ENCODE measurements at regions not wholly inside any gene's neighbourhood (a gene's known extent, or its start where the extent isn't known, plus 50 kb on each side); places are given as distances from the start of the nearest gene placed in this dataset.
"Not testable (repeated sequence)": the region's sequence is repeated elsewhere in the genome, so short reads cannot be mapped to it uniquely, and the experiment has no call there.

- DNase-seq: not testable (repeated sequence)
Observed at GRCh38 chr6:100223952-100224351, 229.9 kb upstream of the MCHR2 start.

- DNase-seq: no peak
Observed at GRCh38 chr6:100220543-100220942, 226.5 kb upstream of the MCHR2 start.

GRCh38 chr6:100217225-100218012, 223.4 kb upstream of the MCHR2 start:
- no peak for DNase-seq

DNA sequence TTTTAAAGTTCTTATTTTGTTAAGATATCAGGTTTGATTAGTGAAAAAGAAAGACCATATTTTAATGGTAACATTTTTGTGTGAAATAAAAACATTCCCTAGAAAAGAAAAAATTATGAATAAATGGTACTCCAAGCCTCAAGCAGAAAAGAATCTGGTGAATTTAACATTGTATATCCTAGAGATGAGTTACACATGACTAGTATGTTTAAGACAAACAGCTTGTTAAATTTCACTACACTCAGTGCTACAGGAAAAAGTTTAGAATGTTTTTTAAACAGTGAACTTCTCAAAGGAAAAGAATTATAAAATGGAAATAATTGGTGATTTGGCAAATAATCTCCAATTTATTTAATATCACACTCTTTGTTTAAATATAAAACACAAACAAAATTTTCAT, 222.7 kb upstream of the MCHR2 start:
- no peak for DNase-seq

DNA sequence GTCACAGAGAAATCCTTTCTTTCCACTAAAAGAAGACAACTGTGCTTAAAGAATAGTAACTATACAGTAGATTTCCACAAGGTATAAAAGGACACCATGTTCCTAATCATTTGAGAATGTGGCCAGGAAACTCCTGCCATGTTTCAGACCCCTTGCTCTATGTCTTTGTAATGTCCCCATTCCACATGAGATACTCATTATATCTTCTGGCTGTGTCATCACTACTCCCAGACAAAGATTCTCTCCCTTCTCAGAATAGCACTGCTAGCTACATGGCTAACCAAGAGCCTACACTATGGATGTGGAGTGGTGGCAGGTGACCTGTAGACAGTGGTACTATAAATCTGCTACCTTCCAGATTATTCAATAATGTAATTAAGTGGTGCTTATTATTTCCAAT, 218.1 kb upstream of the MCHR2 start:
- DNase-seq: no peak

DNA sequence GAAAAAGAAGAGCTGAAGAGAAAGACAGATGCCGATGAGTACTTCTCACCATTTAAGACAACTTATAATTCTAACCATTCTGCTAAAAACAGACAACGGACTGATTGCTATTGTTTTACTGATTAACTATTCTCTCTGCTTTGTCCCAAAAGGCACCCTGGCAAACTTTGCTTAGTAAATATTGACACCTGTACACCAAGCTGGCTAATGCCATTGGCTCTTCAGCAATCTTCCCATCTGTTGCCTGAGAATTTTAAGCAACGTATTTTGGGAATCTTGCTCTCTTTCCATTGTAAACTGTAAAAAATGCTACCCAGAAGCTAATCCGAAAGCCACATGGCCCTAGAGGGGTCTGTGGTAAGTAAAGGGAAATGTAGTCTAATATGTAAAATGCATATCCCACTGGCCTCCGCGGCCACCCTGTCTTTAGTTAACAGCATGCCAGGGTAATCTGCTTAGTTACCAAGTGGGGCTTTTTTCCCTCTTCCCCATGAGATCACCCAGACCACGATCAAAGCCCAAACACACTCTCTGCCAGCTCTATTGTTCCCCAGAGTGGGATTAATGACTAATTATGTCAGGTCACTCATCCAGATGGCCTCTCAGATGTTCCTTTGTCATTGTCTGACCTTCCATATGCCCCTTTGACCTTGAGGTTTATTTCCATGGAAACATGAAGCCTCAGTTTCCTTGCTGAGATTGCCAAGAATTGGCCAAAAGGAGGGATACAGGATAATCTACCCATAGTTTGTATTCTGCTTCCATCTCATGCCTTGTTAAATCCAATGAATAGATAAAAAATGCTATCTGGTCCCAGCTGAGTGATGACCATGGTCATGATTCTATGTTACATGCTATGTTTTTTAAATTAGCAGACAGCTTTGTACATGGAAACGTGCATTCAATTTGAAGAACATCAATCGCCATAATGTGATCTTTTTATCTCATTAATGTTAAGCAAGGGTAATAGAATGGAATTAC, 216.4 kb upstream of the MCHR2 start:
- DNase-seq: no peak

- DNase-seq: no peak
Observed at GRCh38 chr6:100209323-100210136, 215.5 kb upstream of the MCHR2 start.

GRCh38 chr6:100203400-100203799, 209.4 kb upstream of the MCHR2 start:
- no peak for DNase-seq

- no peak for DNase-seq
Observed at GRCh38 chr6:100202417-100203194, 208.6 kb upstream of the MCHR2 start.

DNA sequence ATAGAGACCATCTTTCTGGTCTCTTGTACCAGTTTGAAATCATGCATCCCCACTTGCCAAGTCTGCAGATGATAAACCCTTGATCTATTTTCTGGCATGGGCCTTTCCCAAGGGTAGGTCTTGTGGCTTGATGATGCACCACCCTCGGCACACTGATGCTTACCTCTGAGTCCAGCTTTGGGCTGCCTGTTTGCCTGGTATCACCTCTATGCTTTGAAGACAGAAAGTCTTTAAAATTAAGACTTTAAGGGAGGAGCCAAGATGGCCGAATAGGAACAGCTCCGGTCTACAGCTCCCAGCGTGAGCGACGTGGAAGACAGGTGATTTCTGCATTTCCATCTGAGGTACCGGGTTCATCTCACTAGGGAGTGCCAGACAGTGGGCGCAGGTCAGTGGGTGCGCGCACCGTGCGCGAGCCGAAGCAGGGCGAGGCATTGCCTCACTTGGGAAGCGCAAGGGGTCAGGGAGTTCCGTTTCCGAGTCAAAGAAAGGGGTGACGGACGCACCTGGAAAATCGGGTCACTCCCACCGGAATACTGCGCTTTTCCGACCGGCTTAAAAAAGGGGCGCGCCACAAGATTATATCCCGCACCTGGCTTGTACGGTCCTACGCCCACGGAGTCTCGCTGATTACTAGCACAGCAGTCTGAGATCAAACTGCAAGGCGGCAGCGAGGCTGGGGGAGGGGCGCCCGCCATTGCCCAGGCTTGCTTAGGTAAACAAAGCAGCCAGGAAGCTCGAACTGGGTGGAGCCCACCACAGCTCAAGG, 202.4 kb upstream of the MCHR2 start:
- not testable (repeated sequence) for DNase-seq

DNA sequence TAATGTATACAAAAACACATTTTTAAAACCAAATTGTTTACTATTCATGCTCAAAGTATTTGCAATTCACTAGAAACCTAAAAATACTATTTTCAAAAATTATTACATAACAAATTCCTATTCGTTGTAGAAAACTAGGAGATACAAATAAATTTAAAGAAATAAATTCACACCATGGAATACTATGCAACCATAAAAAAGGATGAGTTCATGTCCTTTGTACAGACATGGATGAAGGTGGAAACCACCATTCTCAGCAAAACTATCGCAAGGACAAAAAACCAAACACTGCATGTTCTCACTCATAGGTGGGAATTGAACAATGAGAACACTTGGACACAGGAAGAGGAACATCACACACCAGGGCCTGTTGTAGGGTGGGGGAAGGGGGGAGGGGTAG, 201.2 kb upstream of the MCHR2 start:
- DNase-seq: not testable (repeated sequence)

- DNase-seq: no peak
Observed at GRCh38 chr6:100194535-100194934, 200.5 kb upstream of the MCHR2 start.

DNA sequence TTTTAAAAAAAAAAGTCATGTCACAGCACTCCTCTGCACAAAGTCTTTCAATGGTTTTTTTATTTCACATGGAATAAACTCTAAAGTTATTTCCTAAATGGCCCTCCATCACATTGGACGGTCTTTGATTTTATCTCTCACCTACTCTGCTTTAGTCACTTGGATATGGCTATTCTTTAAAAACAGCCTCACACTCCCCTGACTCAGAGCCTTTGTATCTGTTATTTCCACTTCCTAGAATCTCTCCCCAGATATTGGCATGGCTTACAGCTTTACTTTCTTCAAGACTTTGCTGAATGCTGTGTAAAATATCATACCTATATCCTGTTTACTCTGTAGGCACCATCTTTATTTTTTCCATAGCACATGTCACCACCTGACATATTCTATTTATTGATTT, 194.7 kb upstream of the MCHR2 start:
- no peak for DNase-seq

DNA sequence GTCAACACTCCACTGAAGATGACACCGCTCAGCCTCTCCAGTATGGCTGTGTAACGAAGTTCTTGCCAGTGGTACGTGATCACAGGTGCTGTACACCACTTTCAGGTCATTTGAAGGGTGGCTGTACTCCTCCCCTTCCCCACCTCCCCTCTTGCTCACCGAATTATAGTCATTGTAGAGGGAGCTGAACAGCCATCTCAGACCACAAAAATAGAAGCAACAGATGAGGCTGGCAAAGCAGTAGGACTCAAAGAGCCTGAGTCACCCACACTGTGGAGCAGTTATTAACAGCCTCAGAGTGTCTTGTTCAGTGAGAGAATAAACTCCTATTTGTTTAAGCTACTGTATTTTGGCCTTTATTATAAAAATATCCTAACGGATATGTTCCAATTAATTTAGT, 192.5 kb upstream of the MCHR2 start:
- no peak for DNase-seq

- DNase-seq: no peak
Observed at GRCh38 chr6:100185615-100186014, 191.6 kb upstream of the MCHR2 start.

DNA sequence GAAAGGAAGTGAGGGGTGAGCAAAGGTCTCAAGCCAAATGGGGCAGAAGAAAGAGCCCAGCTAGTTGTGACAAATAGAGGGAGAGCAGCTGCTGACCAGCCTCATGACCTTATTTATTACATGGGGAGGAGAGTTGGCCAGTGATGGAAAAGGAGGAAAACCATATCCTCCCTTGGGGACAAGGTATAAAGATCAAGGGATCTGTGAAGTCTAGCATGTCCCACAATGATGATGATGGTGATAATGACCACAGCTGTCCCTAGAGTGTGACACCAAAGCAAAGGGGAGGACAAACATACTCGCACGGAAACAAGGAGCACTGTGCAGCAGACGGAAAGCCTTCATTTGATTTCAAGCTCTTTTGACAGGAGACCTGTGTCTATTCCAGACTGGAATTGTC, 190.4 kb upstream of the MCHR2 start:
- no peak for DNase-seq

- DNase-seq: no peak
Observed at GRCh38 chr6:100182313-100182712, 188.3 kb upstream of the MCHR2 start.

- no peak for DNase-seq
Observed at GRCh38 chr6:100181309-100181708, 187.3 kb upstream of the MCHR2 start.

GRCh38 chr6:100179576-100179975, 185.6 kb upstream of the MCHR2 start:
- DNase-seq: no peak

- no peak for DNase-seq
Observed at GRCh38 chr6:100177956-100178355, 183.9 kb upstream of the MCHR2 start.

- DNase-seq: no peak
Observed at GRCh38 chr6:100176951-100177710, 183.1 kb upstream of the MCHR2 start.

All from CD4-positive, alpha-beta T cell treated with Interleukin-15 for 1 hour (primary cell).